ENCODE measurements at regions not wholly inside any gene's neighbourhood (a gene's known extent, or its start where the extent isn't known, plus 50 kb on each side); places are given as distances from the start of the nearest gene placed in this dataset.

DNA sequence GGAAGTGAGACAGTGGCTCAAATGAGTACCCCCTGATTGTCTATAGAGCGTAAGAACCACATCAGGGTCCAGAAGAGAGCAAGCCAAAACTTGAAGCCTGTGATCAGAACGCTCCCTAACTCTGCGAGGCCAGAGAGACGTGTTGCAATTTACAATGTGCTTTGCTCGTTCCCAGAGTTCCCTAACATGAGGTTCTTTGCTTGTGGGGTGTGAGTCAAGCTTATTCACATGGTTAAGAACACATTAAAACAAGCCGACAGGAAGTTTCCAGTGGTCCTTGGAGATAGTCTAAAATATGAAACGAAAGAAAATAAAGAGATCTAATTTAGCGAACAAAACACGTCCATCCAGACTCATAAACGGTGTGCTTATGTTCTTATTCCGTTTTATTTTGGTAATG, 702.3 kb downstream of the TRIML1 start:
- no peak overlapping the region for H3K4me3 ChIP-seq (ENCODE audit: low read depth, low read length)
- H3K27me3 ChIP-seq (ENCODE audit: control insufficient read depth, insufficient read depth, low read length) = no peaks in the 10 kb centered on the region
- CTCF ChIA-PET = no interaction called here
- H3K9me3 ChIP-seq (ENCODE audit: control insufficient read depth, insufficient read depth, low read length) = no peaks in the 10 kb centered on the region
- H3K27ac ChIP-seq (ENCODE audit: low read depth, low read length) = no peak overlapping the region
- no peak for DNase-seq (ENCODE audit: low read depth, low spot score)
- TF ChIP-seq, protein P1, sequence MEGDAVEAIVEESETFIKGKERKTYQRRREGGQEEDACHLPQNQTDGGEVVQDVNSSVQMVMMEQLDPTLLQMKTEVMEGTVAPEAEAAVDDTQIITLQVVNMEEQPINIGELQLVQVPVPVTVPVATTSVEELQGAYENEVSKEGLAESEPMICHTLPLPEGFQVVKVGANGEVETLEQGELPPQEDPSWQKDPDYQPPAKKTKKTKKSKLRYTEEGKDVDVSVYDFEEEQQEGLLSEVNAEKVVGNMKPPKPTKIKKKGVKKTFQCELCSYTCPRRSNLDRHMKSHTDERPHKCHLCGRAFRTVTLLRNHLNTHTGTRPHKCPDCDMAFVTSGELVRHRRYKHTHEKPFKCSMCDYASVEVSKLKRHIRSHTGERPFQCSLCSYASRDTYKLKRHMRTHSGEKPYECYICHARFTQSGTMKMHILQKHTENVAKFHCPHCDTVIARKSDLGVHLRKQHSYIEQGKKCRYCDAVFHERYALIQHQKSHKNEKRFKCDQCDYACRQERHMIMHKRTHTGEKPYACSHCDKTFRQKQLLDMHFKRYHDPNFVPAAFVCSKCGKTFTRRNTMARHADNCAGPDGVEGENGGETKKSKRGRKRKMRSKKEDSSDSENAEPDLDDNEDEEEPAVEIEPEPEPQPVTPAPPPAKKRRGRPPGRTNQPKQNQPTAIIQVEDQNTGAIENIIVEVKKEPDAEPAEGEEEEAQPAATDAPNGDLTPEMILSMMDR (IDR thresholded peaks at IDR 0.05; ENCODE audit: low read depth, low read length) = no peak
- POLR2A ChIA-PET = no interaction called here

DNA sequence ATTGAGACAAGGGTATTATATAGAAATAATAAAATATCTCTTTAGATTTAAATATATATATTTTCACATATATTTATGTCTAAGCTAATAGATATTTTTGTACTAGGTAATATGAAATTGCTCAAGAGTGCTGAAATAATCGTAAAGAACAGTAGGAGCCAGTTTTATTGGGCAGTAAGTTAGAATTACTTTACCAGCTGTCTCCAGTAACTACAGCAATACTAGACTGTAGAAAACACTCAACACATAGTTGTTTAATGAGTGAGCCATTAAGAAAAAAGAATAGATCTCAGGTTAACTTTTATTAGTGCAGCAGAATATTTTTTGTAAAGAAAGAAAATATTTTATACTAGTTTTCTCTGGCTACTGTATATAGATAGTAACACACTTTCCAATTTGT, 715.2 kb downstream of the TRIML1 start:
- DNase-seq (ENCODE audit: low read depth, low spot score) = no peak
- Histone ChIP-seq H3K4me3 (ENCODE audit: low read depth, low read length) (no peak overlapping the region), H3K27ac (ENCODE audit: low read depth, low read length) (no peak overlapping the region), H3K27me3 (ENCODE audit: control insufficient read depth, insufficient read depth, low read length) (no peaks in the 10 kb centered on the region), H3K9me3 (ENCODE audit: control insufficient read depth, insufficient read depth, low read length) (peaks cover 3% of the 10 kb centered on the region; the same call in 1 of the 2 replicates)
- TF ChIP-seq, protein P1 (IDR thresholded peaks at IDR 0.05; ENCODE audit: low read depth, low read length) = no peak
- POLR2A ChIA-PET = interaction anchor here (0.7 kb wide), 1 partner anchor 49 kb away, joined by 4 read pairs; no protein-coding TSS in a partner anchor
- CTCF ChIA-PET = interaction anchor here (0.6 kb wide), 1 partner anchor 401 kb away, joined by 3 read pairs; no protein-coding TSS in a partner anchor

DNA sequence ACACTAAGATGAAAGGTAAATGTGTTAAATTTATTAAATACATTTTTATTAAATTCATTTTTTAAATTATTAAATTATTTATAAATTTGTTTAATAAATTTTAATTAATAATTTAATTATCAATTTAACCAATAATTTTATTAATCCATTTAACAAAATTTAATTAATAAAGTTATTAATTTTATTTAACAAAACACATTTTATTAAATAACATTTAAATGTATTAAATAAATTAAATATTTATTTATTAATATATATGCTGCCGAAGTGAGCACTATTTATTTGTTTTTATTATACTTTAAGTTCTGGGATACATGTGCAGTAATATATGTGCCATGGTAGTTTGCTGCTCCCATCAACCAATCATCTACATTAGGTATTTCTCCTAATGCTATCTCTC, 719.5 kb downstream of the TRIML1 start:
- no peaks in the 10 kb centered on the region for H3K9me3 ChIP-seq (ENCODE audit: control insufficient read depth, insufficient read depth, low read length)
- POLR2A ChIA-PET = no interaction called here

DNA sequence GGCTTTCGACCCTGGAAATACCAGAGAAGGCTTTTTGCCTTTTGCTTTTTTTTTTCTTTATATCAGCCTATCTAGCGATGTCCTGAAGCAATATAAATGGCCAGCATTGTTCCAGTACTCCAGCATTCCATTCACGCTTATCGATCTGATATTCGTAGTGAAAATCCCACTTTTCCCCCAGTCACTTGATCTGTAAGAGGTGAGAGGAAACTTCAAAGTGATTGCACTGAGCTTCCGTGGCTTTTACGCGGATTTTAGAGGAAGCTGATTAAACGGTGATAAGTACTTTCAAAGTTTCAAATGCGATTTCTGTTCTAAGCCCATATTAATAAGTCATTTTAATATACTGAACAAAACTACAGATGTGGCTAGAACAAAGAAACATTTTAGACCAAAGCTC, 725.5 kb downstream of the TRIML1 start:
- TF ChIP-seq, protein P1 (IDR thresholded peaks at IDR 0.05; ENCODE audit: low read depth, low read length) = no peak
- Histone ChIP-seq H3K27ac (ENCODE audit: low read depth, low read length) (no peak overlapping the region), H3K4me3 (ENCODE audit: low read depth, low read length) (no peak overlapping the region), H3K27me3 (ENCODE audit: control insufficient read depth, insufficient read depth, low read length) (no peaks in the 10 kb centered on the region), H3K9me3 (ENCODE audit: control insufficient read depth, insufficient read depth, low read length) (no peaks in the 10 kb centered on the region; the same call in 1 of the 2 replicates)
- DNase-seq (ENCODE audit: low read depth, low spot score) = no peak
- CTCF ChIA-PET = interaction anchor here (1.4 kb wide), 1 partner anchor 225 kb away, joined by 3 read pairs; no protein-coding TSS in a partner anchor
- POLR2A ChIA-PET = no interaction called here

More for the DNA sequence above, 719.5 kb downstream of the TRIML1 start:
- Histone ChIP-seq H3K4me3 (ENCODE audit: low read depth, low read length) (no peak overlapping the region), H3K27ac (ENCODE audit: low read depth, low read length) (no peak overlapping the region), H3K27me3 (ENCODE audit: control insufficient read depth, insufficient read depth, low read length) (no peaks in the 10 kb centered on the region)
- CTCF ChIA-PET = no interaction called here
- no peak for DNase-seq (ENCODE audit: low read depth, low spot score)
- TF ChIP-seq, protein P1 (IDR thresholded peaks at IDR 0.05; ENCODE audit: low read depth, low read length) = no peak

DNA sequence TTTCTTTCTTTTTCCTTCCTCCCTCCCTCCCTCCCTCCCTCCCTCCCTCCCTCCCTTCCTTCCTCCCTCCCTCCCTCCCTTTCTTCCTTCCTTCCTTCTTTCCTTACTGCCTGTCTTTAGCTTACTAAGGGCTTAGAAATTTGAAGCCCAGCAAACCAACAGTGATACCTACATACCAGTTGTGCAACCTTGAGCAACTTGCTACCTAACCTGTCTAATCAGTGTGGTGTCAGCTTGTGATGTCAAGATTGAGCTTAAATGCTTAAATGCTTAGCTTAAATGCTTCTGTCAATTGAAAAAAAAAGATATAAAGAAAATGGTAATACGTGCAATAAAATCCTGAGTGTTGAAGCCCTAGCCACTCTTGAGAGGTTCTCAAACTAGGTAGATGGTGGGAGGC, 728.6 kb downstream of the TRIML1 start:
- Histone ChIP-seq H3K27me3 (ENCODE audit: control insufficient read depth, insufficient read depth, low read length) (no peaks in the 10 kb centered on the region), H3K27ac (ENCODE audit: low read depth, low read length) (no peak overlapping the region), H3K4me3 (ENCODE audit: low read depth, low read length) (no peak overlapping the region), H3K9me3 (ENCODE audit: control insufficient read depth, insufficient read depth, low read length) (peaks cover 1% of the 10 kb centered on the region; the same call in 1 of the 2 replicates)
- no peak for DNase-seq (ENCODE audit: low read depth, low spot score)
- TF ChIP-seq, protein P1 (IDR thresholded peaks at IDR 0.05; ENCODE audit: low read depth, low read length) = no peak
- POLR2A ChIA-PET = no interaction called here
- CTCF ChIA-PET = no interaction called here

Data from AG04450 (cell line).